Endothelial cell of umbilical vein (primary cell): ENCODE measurements at regions not wholly inside any gene's neighbourhood (a gene's known extent, or its start where the extent isn't known, plus 50 kb on each side); places are given as distances from the start of the nearest gene placed in this dataset.

Source experiments
- BruUV-seq: library from RNA; stranded (reverse); fragments of 400-500 nt; replicated peaks from 2 replicates; lab custom pipeline; 2021; lab: Mats Ljungman, UMichigan
- CTCF ChIA-PET: fragments of 300-600, 350-600 bp; sonication (Branson Sonifier 250); formaldehyde crosslinking; loops from one replicate; lab custom pipeline; 2021; ENCODE audit warnings: antibody characterized with exemption, inconsistent platforms; lab: Charles Lee
- POLR2A ChIA-PET: fragments of 300-600, 350-600 bp; sonication (Branson Sonifier 250); formaldehyde crosslinking; loops from one replicate; lab custom pipeline; 2021; ENCODE audit warnings: antibody characterized with exemption, inconsistent platforms; lab: Charles Lee
- DNase-seq: peaks from one replicate; pipeline ENCODE4 v3.0.0-alpha.2; 2011; ENCODE audit warnings: low read depth, low spot score
- FAIRE-seq: peaks from 2 replicates; lab custom pipeline; 2011; peaks lifted over from hg19 to GRCh38; lab: Jason Lieb, UNC
- H2AFZ ChIP-seq: 2 replicates; pipeline ENCODE4 v1.6.0; 2012; ENCODE audit warnings: low read depth, low read length, control low read depth, inconsistent platforms
- H3K27ac ChIP-seq: 2 replicates; pipeline ENCODE4 v1.5.1; 2011; ENCODE audit warnings: low read depth, mild to moderate bottlenecking, control low read depth, low read length, moderate library complexity; ENCODE audit not compliant: insufficient read depth
- H3K27me3 ChIP-seq, 2 experiments: 2 replicates each; pipeline versions ENCODE4 v1.6.0 to v1.6.1; 2011; ENCODE audit warnings: low read length in 2 of 2, mixed read lengths in 1 of 2; ENCODE audit not compliant: control insufficient read depth in 2 of 2, insufficient read depth in 2 of 2
- H3K36me3 ChIP-seq, 2 experiments: 2 replicates in 1 of 2; 3 replicates in 1 of 2; pipeline ENCODE4 v1.5.1; 2011; ENCODE audit warnings: low read length in 2 of 2, mild to moderate bottlenecking in 1 of 2, moderate library complexity in 1 of 2; ENCODE audit not compliant: control insufficient read depth in 2 of 2, insufficient read depth in 2 of 2; ENCODE audit errors: extremely low read depth in 1 of 2
- H3K4me1 ChIP-seq: 3 replicates; pipeline ENCODE4 v1.5.1; 2011; ENCODE audit warnings: mild to moderate bottlenecking, low read length; ENCODE audit not compliant: control insufficient read depth, insufficient read depth; ENCODE audit errors: extremely low read depth
- H3K4me2 ChIP-seq: 2 replicates; pipeline ENCODE4 v1.6.1; 2011; ENCODE audit warnings: low read length, control low read depth, mixed read lengths; ENCODE audit not compliant: insufficient read depth
- H3K4me3 ChIP-seq, 3 experiments: fragments of 200-600 bp in 1 of 3; sonication (generic), shearing (Covaris generic) in 1 of 3; replicated peaks in 1 of 3; 2 replicates each; pipeline ENCODE4 v1.5.1; 2011 to 2016; ENCODE audit warnings: control low read depth in 3 of 3, low read length in 3 of 3, mild to moderate bottlenecking in 2 of 3, inconsistent platforms in 1 of 3, low read depth in 1 of 3, moderate library complexity in 1 of 3; ENCODE audit not compliant: insufficient read depth in 1 of 3
- H3K79me2 ChIP-seq: 2 replicates; pipeline ENCODE4 v1.6.0; 2012; ENCODE audit warnings: low read length, inconsistent platforms; ENCODE audit not compliant: control insufficient read depth, insufficient read depth
- H3K9ac ChIP-seq: replicated peaks from 2 replicates; pipeline ENCODE3; 2011; ENCODE audit warnings: low read length, control low read depth; ENCODE audit not compliant: insufficient read depth; ENCODE audit errors: extremely low read depth
- H3K9me1 ChIP-seq: replicated peaks from 3 replicates; pipeline ENCODE4 v1.6.0; 2011; ENCODE audit warnings: mild to moderate bottlenecking, low read length; ENCODE audit not compliant: control insufficient read depth, insufficient read depth; ENCODE audit errors: extremely low read depth
- H3K9me3 ChIP-seq: replicated peaks from 2 replicates; pipeline ENCODE4 v1.5.1; 2012; ENCODE audit warnings: low read length, inconsistent platforms; ENCODE audit not compliant: control insufficient read depth, insufficient read depth
- H4K20me1 ChIP-seq: replicated peaks from 2 replicates; pipeline ENCODE3; 2011; ENCODE audit warnings: mild to moderate bottlenecking, low read length; ENCODE audit not compliant: control insufficient read depth, insufficient read depth; ENCODE audit errors: extremely low read depth
- EZH2 ChIP-seq: IDR thresholded peaks from 2 replicates; pipeline ENCODE4 v1.6.1; 2012; ENCODE audit warnings: borderline replicate concordance, low read depth, mild to moderate bottlenecking, moderate library complexity, low read length, inconsistent platforms; ENCODE audit not compliant: severe bottlenecking
- FOS ChIP-seq: IDR thresholded peaks from 2 replicates; pipeline ENCODE4 v1.6.1; 2011; ENCODE audit warnings: mild to moderate bottlenecking, low read length, moderate library complexity, borderline replicate concordance; ENCODE audit not compliant: insufficient read depth
- GATA2 ChIP-seq: IDR thresholded peaks from 2 replicates; pipeline ENCODE4 v1.7.0; 2011; ENCODE audit warnings: low read depth, mild to moderate bottlenecking, moderate library complexity, mixed read lengths, low read length; ENCODE audit not compliant: insufficient read length, insufficient read depth
- JUN ChIP-seq: IDR thresholded peaks from 2 replicates; pipeline ENCODE4 v1.6.1; 2011; ENCODE audit warnings: borderline replicate concordance, low read depth; ENCODE audit not compliant: insufficient read length, insufficient read depth
- MAX ChIP-seq: IDR thresholded peaks from 2 replicates; pipeline ENCODE4 v1.6.1; 2011; ENCODE audit not compliant: insufficient read depth, insufficient read length
- MYC ChIP-seq: IDR thresholded peaks from one replicate; pipeline ENCODE4 v1.6.1; 2011; ENCODE audit warnings: mild to moderate bottlenecking, low read depth, low read length
- POLR2A ChIP-seq: IDR thresholded peaks from 2 replicates; pipeline ENCODE4 v1.6.1; 2012; ENCODE audit warnings: low read depth, mild to moderate bottlenecking, control low read depth, low read length
- POLR2AphosphoS5 ChIP-seq: IDR thresholded peaks from 2 replicates; pipeline ENCODE4 v1.6.1; 2012; ENCODE audit warnings: low read depth, mild to moderate bottlenecking, control low read depth, low read length, moderate library complexity; ENCODE audit not compliant: insufficient read depth
- dilution Hi-C: fragments of 300-500 bp; cut with MboI; formaldehyde crosslinking; loops from one replicate; pipeline ENCODE4 v1.15.0; 2019; ENCODE audit warnings: low sequenced_read_pairs; ENCODE audit not compliant: extremely low pct_ligation_motif_present
- intact Hi-C: fragments of 100-400 bp; cut with micrococcal nuclease; formaldehyde crosslinking; loops from one replicate; pipeline ENCODE4 v1.10.0; 2022
- TF ChIP-seq, protein P1 (sequence below), 2 donors: IDR thresholded peaks; 1 replicate in 1 of 2; 2 replicates in 1 of 2; pipeline ENCODE4 v1.5.1; 2011; ENCODE audit warnings: low read length in 2 of 2, mild to moderate bottlenecking in 2 of 2, moderate library complexity in 2 of 2, control low read depth in 1 of 2, inconsistent platforms in 1 of 2, low read depth in 1 of 2; ENCODE audit not compliant: insufficient read depth in 1 of 2; ENCODE audit errors: extremely low read depth in 1 of 2

GRCh38 chr1:30219675-30220074 is 503.7 kb downstream of the MATN1 start:
- ChIA-PET POLR2A (no interaction called here), CTCF (no interaction called here)
- no peak for TF ChIP-seq FOS
- no peak for TF ChIP-seq MAX
- no peak for TF ChIP-seq POLR2A
- no peak for TF ChIP-seq MYC
- TF ChIP-seq, protein P1, sequence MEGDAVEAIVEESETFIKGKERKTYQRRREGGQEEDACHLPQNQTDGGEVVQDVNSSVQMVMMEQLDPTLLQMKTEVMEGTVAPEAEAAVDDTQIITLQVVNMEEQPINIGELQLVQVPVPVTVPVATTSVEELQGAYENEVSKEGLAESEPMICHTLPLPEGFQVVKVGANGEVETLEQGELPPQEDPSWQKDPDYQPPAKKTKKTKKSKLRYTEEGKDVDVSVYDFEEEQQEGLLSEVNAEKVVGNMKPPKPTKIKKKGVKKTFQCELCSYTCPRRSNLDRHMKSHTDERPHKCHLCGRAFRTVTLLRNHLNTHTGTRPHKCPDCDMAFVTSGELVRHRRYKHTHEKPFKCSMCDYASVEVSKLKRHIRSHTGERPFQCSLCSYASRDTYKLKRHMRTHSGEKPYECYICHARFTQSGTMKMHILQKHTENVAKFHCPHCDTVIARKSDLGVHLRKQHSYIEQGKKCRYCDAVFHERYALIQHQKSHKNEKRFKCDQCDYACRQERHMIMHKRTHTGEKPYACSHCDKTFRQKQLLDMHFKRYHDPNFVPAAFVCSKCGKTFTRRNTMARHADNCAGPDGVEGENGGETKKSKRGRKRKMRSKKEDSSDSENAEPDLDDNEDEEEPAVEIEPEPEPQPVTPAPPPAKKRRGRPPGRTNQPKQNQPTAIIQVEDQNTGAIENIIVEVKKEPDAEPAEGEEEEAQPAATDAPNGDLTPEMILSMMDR (IDR thresholded peaks at IDR 0.05; ENCODE audit: extremely low read depth in 1 of 2, insufficient read depth in 1 of 2, low read depth in 1 of 2, low read length in 2 of 2), result no peak
- TF ChIP-seq EZH2, result no peak
- TF ChIP-seq POLR2AphosphoS5, result no peak
- no peak for TF ChIP-seq GATA2
- no peak for TF ChIP-seq JUN
- no peaks in the 10 kb centered on the region for H3K36me3 ChIP-seq
- H3K9ac ChIP-seq, result no peak overlapping the region
- BruUV-seq, result no TSS peak
- H2AFZ ChIP-seq, result no peak overlapping the region
- FAIRE-seq (no peak), DNase-seq (no peak)
- H3K27ac ChIP-seq, result no peak overlapping the region
- no peaks in the 10 kb centered on the region for H3K27me3 ChIP-seq
- no peaks in the 10 kb centered on the region for H3K79me2 ChIP-seq
- H3K4me3 ChIP-seq, result no peak overlapping the region
- no peaks in the 10 kb centered on the region for H3K4me1 ChIP-seq
- intact Hi-C loops, result no loop called here
- no peaks in the 10 kb centered on the region for H3K9me1 ChIP-seq
- H3K4me2 ChIP-seq, result no peak overlapping the region
- dilution Hi-C loops, result no loop called here
- H4K20me1 ChIP-seq, result no peaks in the 10 kb centered on the region
- H3K9me3 ChIP-seq, result no peaks in the 10 kb centered on the region
